ENCODE measurements at regions not wholly inside any gene's neighbourhood (a gene's known extent, or its start where the extent isn't known, plus 50 kb on each side); places are given as distances from the start of the nearest gene placed in this dataset.

- TF ChIP-seq CTCF (IDR thresholded peaks at IDR 0.05) (no peak), POLR2A (IDR thresholded peaks at IDR 0.05) (no peak), EP300 (IDR thresholded peaks at IDR 0.05) (no peak)
Observed at GRCh38 chr12:94789510-94790225, 139.3 kb upstream of the TMCC3 start.
